Caco-2 (cell line): ENCODE measurements at regions not wholly inside any gene's neighbourhood (a gene's known extent, or its start where the extent isn't known, plus 50 kb on each side); places are given as distances from the start of the nearest gene placed in this dataset.

Source experiments
- BruUV-seq: library from RNA; stranded (reverse); fragments of 400-500 nt; replicated peaks from 2 replicates; lab custom pipeline; 2021; lab: Mats Ljungman, UMichigan
- CTCF ChIA-PET: fragments of 300-600 bp; sonication (Branson Sonifier 250); formaldehyde crosslinking; loops from one replicate; lab custom pipeline; 2022; ENCODE audit warnings: antibody characterized with exemption; lab: Charles Lee
- POLR2A ChIA-PET: fragments of 300-600 bp; sonication (Branson Sonifier 250); formaldehyde crosslinking; loops from one replicate; lab custom pipeline; 2022; ENCODE audit warnings: antibody characterized with exemption; lab: Charles Lee
- DNase-seq, 2 experiments: peaks; one replicate each; pipeline versions ENCODE4 v3.0.0 to v3.0.0-alpha.2; 2020 to 2022
- H3K27me3 ChIP-seq: replicated peaks from 2 replicates; pipeline ENCODE4 v1.6.0; 2011; ENCODE audit warnings: low read length; ENCODE audit not compliant: control insufficient read depth, insufficient read depth
- H3K36me3 ChIP-seq: 2 replicates; pipeline ENCODE4 v1.5.1; 2011; ENCODE audit warnings: low read length; ENCODE audit not compliant: control insufficient read depth, insufficient read depth
- H3K4me1 ChIP-seq: fragments of 250-450 bp; sonication (Bioruptor Pico); 2 replicates; pipeline ENCODE4 v1.5.1; 2020; ENCODE audit warnings: mild to moderate bottlenecking
- H3K4me3 ChIP-seq: 2 replicates; pipeline ENCODE4 v1.5.1; 2011; ENCODE audit warnings: low read depth, mild to moderate bottlenecking, control low read depth, low read length
- H3K9me3 ChIP-seq: fragments of 250-450 bp; sonication (Bioruptor Pico); 2 replicates; pipeline ENCODE4 v1.5.1; 2020; ENCODE audit warnings: mild to moderate bottlenecking, moderate library complexity
- H3K27ac Mint-ChIP-seq: one replicate; pipeline ENCODE4 v1.8.0; 2022; ENCODE audit warnings: mixed read lengths; ENCODE audit not compliant: unreplicated experiment
- H3K27me3 Mint-ChIP-seq: one replicate; pipeline ENCODE4 v1.8.0; 2022; ENCODE audit warnings: mixed read lengths; ENCODE audit not compliant: insufficient read depth, unreplicated experiment
- H3K36me3 Mint-ChIP-seq: one replicate; pipeline ENCODE4 v1.8.0; 2022; ENCODE audit warnings: mild to moderate bottlenecking, mixed read lengths; ENCODE audit not compliant: insufficient read depth, unreplicated experiment
- H3K4me1 Mint-ChIP-seq: one replicate; pipeline ENCODE4 v1.8.0; 2022; ENCODE audit warnings: low read depth, mixed read lengths; ENCODE audit not compliant: unreplicated experiment
- H3K4me3 Mint-ChIP-seq: one replicate; pipeline ENCODE4 v1.8.0; 2022; ENCODE audit warnings: mild to moderate bottlenecking, moderate library complexity, mixed read lengths; ENCODE audit not compliant: unreplicated experiment
- H3K9me3 Mint-ChIP-seq: one replicate; pipeline ENCODE4 v1.8.0; 2022; ENCODE audit warnings: mixed read lengths; ENCODE audit not compliant: unreplicated experiment
- intact Hi-C: fragments of 100-400 bp; cut with micrococcal nuclease; formaldehyde crosslinking; loops from one replicate; pipeline ENCODE4 v1.10.0; 2022; ENCODE audit not compliant: unreplicated experiment
- TF ChIP-seq, protein P1 (sequence below), 2 experiments: fragments of 200-600 bp in 1 of 2; IDR thresholded peaks; 1 replicate in 1 of 2; 2 replicates in 1 of 2; pipeline versions ENCODE4 v1.5.1 to v1.8.0; 2011 to 2022; ENCODE audit warnings: antibody characterized with exemption in 1 of 2, control low read depth in 1 of 2, inconsistent platforms in 1 of 2, low read depth in 1 of 2, low read length in 1 of 2, mild to moderate bottlenecking in 1 of 2, moderate library complexity in 1 of 2; ENCODE audit not compliant: insufficient read depth in 1 of 2, severe bottlenecking in 1 of 2, unreplicated experiment in 1 of 2

DNA sequence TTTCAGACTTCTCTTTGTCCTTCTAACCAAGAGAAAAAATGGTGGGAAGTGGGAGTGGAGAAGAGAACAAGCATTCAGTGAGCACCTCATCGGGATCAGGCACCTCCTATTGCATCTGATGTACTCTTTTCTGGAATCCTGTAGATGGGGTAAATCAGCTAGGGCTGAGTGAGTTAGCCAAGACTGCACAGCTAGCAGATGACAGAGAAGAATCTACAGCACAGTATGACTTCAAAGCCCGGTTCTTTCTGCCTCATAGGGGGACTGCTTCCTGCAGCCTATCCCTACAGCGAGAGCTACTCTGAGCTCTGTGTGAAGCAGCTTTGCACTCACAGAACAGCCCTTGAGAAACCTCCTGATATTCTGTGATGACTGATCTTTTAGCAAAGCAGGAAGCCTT is 275.2 kb upstream of the MEIS2 start:
- H3K4me1 ChIP-seq = no peaks in the 10 kb centered on the region
- no peaks in the 10 kb centered on the region for H3K36me3 ChIP-seq
- no TSS peak for BruUV-seq
- CTCF ChIA-PET = no interaction called here
- H3K4me3 Mint-ChIP-seq = no peak overlapping the region
- H3K4me3 ChIP-seq = no peak overlapping the region
- peaks cover 13% of the 10 kb centered on the region for H3K27me3 Mint-ChIP-seq
- H3K9me3 Mint-ChIP-seq = no peaks in the 10 kb centered on the region
- POLR2A ChIA-PET = no interaction called here
- H3K9me3 ChIP-seq = no peaks in the 10 kb centered on the region
- H3K27ac Mint-ChIP-seq = no peak overlapping the region
- TF ChIP-seq, protein P1, sequence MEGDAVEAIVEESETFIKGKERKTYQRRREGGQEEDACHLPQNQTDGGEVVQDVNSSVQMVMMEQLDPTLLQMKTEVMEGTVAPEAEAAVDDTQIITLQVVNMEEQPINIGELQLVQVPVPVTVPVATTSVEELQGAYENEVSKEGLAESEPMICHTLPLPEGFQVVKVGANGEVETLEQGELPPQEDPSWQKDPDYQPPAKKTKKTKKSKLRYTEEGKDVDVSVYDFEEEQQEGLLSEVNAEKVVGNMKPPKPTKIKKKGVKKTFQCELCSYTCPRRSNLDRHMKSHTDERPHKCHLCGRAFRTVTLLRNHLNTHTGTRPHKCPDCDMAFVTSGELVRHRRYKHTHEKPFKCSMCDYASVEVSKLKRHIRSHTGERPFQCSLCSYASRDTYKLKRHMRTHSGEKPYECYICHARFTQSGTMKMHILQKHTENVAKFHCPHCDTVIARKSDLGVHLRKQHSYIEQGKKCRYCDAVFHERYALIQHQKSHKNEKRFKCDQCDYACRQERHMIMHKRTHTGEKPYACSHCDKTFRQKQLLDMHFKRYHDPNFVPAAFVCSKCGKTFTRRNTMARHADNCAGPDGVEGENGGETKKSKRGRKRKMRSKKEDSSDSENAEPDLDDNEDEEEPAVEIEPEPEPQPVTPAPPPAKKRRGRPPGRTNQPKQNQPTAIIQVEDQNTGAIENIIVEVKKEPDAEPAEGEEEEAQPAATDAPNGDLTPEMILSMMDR (IDR thresholded peaks at IDR 0.05; ENCODE audit: insufficient read depth in 1 of 2, low read depth in 1 of 2, low read length in 1 of 2, severe bottlenecking in 1 of 2, unreplicated experiment in 1 of 2) = no peak
- intact Hi-C loops = no loop called here
- no peaks in the 10 kb centered on the region for H3K36me3 Mint-ChIP-seq
- no peaks in the 10 kb centered on the region; the same call in 1 of the 2 replicates for H3K27me3 ChIP-seq
- DNase-seq = no peak
- no peaks in the 10 kb centered on the region for H3K4me1 Mint-ChIP-seq

DNA sequence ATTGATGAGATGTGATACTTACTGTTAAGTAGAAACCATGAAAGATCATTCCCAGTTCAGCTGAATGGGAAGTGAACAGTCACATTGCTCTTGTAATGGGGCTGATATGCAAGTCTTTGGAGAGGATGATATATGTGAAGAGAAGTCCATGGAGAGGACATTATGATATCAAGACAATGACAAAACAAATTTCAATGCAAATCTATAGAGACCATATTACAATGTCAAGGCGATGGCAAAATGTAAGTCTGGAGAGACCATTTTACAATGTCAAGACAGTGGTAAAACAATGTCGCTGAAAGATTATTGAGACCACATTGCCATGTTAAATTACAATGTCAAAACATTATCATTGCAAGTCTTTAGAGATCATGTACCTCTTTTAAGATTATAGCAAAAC is 277.1 kb upstream of the MEIS2 start:
- H3K36me3 Mint-ChIP-seq = no peaks in the 10 kb centered on the region
- TF ChIP-seq, protein P1 (IDR thresholded peaks at IDR 0.05; ENCODE audit: insufficient read depth in 1 of 2, low read depth in 1 of 2, low read length in 1 of 2, severe bottlenecking in 1 of 2, unreplicated experiment in 1 of 2) = no peak
- intact Hi-C loops = no loop called here
- no peaks in the 10 kb centered on the region for H3K36me3 ChIP-seq
- H3K4me1 Mint-ChIP-seq = no peaks in the 10 kb centered on the region
- H3K4me3 ChIP-seq = no peak overlapping the region
- H3K27ac Mint-ChIP-seq = no peak overlapping the region
- H3K4me3 Mint-ChIP-seq = no peak overlapping the region
- ChIA-PET CTCF (no interaction called here), POLR2A (no interaction called here)
- H3K27me3 ChIP-seq = no peaks in the 10 kb centered on the region; the same call in 1 of the 2 replicates
- no peaks in the 10 kb centered on the region for H3K4me1 ChIP-seq
- no peak for DNase-seq
- no TSS peak for BruUV-seq
- H3K27me3 Mint-ChIP-seq = peaks cover 22% of the 10 kb centered on the region
- H3K9me3 ChIP-seq = no peaks in the 10 kb centered on the region
- no peaks in the 10 kb centered on the region for H3K9me3 Mint-ChIP-seq

DNA sequence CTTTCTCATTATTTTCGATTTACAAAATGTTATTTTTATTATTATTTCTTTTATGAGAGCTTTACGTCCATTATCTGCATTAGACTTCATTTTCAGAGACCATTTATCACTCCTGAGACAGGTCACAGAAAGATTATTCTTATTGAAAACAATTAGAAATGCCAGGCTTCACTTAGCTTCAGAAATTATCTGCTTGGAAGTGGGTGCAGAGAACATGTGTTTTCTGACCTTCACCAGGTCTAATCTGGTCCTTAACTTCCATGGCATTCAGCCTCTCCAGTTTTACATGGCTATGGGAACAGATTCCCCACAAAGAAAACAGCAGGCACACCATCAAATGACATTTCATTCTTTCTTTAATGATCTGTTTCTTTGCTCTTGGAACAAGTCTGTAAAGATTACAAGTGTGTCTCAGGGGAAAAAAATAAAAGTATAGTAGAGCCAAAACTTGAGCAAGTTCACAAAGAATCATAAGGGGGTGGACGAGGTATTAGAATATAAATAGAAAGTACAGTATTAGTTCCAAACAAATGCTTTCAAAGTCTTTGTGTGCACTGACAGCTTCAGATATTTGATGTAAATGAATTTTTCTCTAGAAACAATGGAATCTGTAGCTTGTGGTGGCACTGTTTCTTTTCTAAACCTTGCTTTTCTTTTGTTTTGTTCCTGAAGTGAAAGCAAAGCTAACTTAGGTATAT is 294.2 kb upstream of the MEIS2 start:
- Histone ChIP-seq H3K4me1 (no peaks in the 10 kb centered on the region), H3K9me3 (no peaks in the 10 kb centered on the region), H3K4me3 (no peak overlapping the region), H3K36me3 (no peaks in the 10 kb centered on the region), H3K27me3 (no peaks in the 10 kb centered on the region)
- H3K27ac Mint-ChIP-seq = no peak overlapping the region
- peaks cover 3% of the 10 kb centered on the region for H3K27me3 Mint-ChIP-seq
- H3K9me3 Mint-ChIP-seq = peaks cover 12% of the 10 kb centered on the region
- ChIA-PET POLR2A (no interaction called here), CTCF (no interaction called here)
- no peaks in the 10 kb centered on the region for H3K4me1 Mint-ChIP-seq
- DNase-seq = no peak
- no peak overlapping the region for H3K4me3 Mint-ChIP-seq
- intact Hi-C loops = no loop called here
- no TSS peak for BruUV-seq
- TF ChIP-seq, protein P1 (IDR thresholded peaks at IDR 0.05; ENCODE audit: insufficient read depth in 1 of 2, low read depth in 1 of 2, low read length in 1 of 2, severe bottlenecking in 1 of 2, unreplicated experiment in 1 of 2) = no peak
- H3K36me3 Mint-ChIP-seq = no peaks in the 10 kb centered on the region
